ENCODE measurements at regions not wholly inside any gene's neighbourhood (a gene's known extent, or its start where the extent isn't known, plus 50 kb on each side); places are given as distances from the start of the nearest gene placed in this dataset.

DNA sequence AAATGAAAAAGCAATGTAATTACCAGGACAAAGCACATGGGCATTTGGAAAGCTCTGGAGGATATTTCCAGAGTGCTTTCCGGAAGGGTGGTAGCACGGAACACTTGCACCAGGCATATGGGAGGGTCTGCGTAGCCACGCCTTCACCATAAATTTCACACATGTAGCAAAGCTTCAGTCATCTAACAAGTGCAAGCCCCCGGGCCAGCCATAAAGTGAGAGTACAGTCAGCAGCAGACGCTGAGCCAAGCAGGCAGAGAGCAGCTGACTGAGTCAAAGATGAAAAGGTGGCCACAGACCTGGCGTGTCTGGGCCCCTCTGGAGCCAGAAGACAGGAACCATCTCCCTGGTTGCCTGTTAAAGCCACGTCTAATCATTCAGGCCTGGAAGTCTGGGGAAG, 130.6 kb downstream of the SEC14L1 start:
- TF ChIP-seq, protein P1, sequence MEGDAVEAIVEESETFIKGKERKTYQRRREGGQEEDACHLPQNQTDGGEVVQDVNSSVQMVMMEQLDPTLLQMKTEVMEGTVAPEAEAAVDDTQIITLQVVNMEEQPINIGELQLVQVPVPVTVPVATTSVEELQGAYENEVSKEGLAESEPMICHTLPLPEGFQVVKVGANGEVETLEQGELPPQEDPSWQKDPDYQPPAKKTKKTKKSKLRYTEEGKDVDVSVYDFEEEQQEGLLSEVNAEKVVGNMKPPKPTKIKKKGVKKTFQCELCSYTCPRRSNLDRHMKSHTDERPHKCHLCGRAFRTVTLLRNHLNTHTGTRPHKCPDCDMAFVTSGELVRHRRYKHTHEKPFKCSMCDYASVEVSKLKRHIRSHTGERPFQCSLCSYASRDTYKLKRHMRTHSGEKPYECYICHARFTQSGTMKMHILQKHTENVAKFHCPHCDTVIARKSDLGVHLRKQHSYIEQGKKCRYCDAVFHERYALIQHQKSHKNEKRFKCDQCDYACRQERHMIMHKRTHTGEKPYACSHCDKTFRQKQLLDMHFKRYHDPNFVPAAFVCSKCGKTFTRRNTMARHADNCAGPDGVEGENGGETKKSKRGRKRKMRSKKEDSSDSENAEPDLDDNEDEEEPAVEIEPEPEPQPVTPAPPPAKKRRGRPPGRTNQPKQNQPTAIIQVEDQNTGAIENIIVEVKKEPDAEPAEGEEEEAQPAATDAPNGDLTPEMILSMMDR (IDR thresholded peaks at IDR 0.05): no peak
- TF ChIP-seq POLR2A (IDR thresholded peaks at IDR 0.05): no peak

Data from upper lobe of left lung (tissue), 4 donors.